PFSK-1 (cell line): ENCODE measurements at regions not wholly inside any gene's neighbourhood (a gene's known extent, or its start where the extent isn't known, plus 50 kb on each side); places are given as distances from the start of the nearest gene placed in this dataset.

Experiments used
- FOXP2 ChIP-seq: optimal IDR thresholded peaks from 2 replicates; pipeline ENCODE3; 2011; ENCODE audit warnings: borderline replicate concordance, control low read depth, inconsistent platforms; ENCODE audit not compliant: insufficient read depth; ENCODE audit errors: extremely low read length, extremely low read depth
- POLR2AphosphoS5 ChIP-seq: IDR thresholded peaks from 2 replicates; pipeline ENCODE4 v1.6.1; 2012; ENCODE audit warnings: low read depth, mild to moderate bottlenecking, control low read depth, low read length, moderate library complexity
- REST ChIP-seq, 2 experiments: IDR thresholded peaks; 2 replicates each; pipeline versions ENCODE4 v1.6.1 to v1.8.0; 2011 to 2012; ENCODE audit warnings: low read depth in 2 of 2, low read length in 2 of 2, control low read depth in 1 of 2, inconsistent platforms in 1 of 2, mild to moderate bottlenecking in 1 of 2, moderate library complexity in 1 of 2; ENCODE audit not compliant: insufficient read depth in 1 of 2
- SIN3A ChIP-seq: IDR thresholded peaks from 2 replicates; pipeline ENCODE4 v1.6.1; 2012; ENCODE audit warnings: mild to moderate bottlenecking, low read length, moderate library complexity, borderline replicate concordance; ENCODE audit not compliant: insufficient read depth
- TAF1 ChIP-seq: IDR thresholded peaks from 2 replicates; pipeline ENCODE4 v1.6.1; 2012; ENCODE audit warnings: low read length, control low read depth, borderline replicate concordance; ENCODE audit not compliant: insufficient read depth

GRCh38 chr1:221916176-221916575 lies 174.3 kb upstream of the DUSP10 start:
- TF ChIP-seq REST (IDR thresholded peaks at IDR 0.05; ENCODE audit: insufficient read depth in 1 of 2, low read depth in 2 of 2, low read length in 2 of 2): no peak
- no peak for TF ChIP-seq TAF1
- TF ChIP-seq SIN3A: no peak
- TF ChIP-seq POLR2AphosphoS5: no peak
- no peak for TF ChIP-seq FOXP2

GRCh38 chr1:221915764-221916163 lies 173.9 kb upstream of the DUSP10 start:
- no peak for TF ChIP-seq POLR2AphosphoS5
- TF ChIP-seq FOXP2: no peak
- no peak for TF ChIP-seq REST (IDR thresholded peaks at IDR 0.05; ENCODE audit: insufficient read depth in 1 of 2, low read depth in 2 of 2, low read length in 2 of 2)
- no peak for TF ChIP-seq TAF1
- TF ChIP-seq SIN3A: no peak

- TF ChIP-seq FOXP2 (no peak), SIN3A (no peak), POLR2AphosphoS5 (no peak), TAF1 (no peak), REST (IDR thresholded peaks at IDR 0.05; ENCODE audit: insufficient read depth in 1 of 2, low read depth in 2 of 2, low read length in 2 of 2) (no peak)
These were observed 171.5 kb upstream of the DUSP10 start for GRCh38 chr1:221913351-221913892.

- TF ChIP-seq TAF1 (no peak), POLR2AphosphoS5 (no peak), SIN3A (no peak), FOXP2 (no peak), REST (IDR thresholded peaks at IDR 0.05; ENCODE audit: insufficient read depth in 1 of 2, low read depth in 2 of 2, low read length in 2 of 2) (no peak)
These were observed 170.3 kb upstream of the DUSP10 start for GRCh38 chr1:221912230-221912629.

GRCh38 chr1:221911714-221912113 lies 169.8 kb upstream of the DUSP10 start:
- TF ChIP-seq TAF1 (no peak), REST (IDR thresholded peaks at IDR 0.05; ENCODE audit: insufficient read depth in 1 of 2, low read depth in 2 of 2, low read length in 2 of 2) (no peak), SIN3A (no peak), FOXP2 (no peak), POLR2AphosphoS5 (no peak)
